ENCODE measurements at regions not wholly inside any gene's neighbourhood (a gene's known extent, or its start where the extent isn't known, plus 50 kb on each side); places are given as distances from the start of the nearest gene placed in this dataset.

DNA sequence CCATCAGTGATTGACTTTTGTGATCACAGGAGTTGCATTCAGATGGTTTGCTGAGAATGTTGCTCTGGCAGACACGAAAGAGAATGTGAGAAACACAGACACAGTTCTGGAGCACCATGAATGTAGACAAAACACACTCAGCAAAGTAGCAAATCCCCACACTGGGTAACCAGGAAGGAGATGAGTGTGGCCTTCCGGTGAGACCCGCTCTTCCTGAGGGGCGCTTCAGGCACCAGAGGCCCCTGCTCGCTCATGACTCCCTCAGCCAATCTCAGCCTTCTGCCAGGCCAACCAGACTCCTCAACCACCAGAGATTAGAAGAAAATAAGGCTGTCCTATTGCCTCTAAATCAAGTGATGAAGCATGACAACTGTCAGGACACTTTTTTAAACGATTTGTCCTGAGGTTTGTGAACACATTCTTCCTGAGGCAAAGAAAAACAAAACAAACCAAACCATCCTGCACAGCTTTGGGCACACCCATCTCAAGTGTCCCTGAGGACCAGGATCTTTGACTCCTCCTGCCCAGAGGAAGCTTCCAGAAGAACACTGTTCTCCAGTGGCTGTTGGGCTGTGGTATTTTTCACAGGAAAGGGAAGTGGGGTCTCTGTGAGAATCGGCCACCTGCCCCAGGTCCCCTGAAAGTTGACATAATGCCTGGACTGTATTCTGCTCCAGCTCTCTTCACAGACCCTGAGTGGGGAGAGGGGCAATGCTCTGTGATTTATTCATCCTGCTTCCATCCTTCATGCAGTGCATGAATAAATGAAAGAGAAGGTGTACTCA lies 152.8 kb downstream of the BCL11A start:
- no peak for DNase-seq

DNA sequence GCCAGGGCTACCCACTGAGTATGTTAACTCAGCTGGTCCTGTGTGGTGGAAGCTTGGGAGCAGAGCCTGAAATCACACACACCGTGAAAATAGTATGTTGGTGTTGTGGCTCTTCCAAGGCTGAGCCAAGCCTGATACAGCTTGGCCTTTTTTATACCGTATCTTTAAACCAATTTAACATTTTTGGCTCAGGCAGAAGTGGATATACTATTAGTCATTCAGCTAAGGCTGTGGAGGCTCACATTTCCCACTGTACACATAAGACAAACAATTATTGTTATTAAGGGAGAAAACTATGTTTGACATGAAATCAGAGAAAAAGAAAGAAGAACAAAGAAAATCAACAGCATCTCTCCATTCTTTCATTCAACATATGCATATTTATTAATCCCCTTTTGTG lies 159.0 kb downstream of the BCL11A start:
- DNase-seq, result no peak

DNA sequence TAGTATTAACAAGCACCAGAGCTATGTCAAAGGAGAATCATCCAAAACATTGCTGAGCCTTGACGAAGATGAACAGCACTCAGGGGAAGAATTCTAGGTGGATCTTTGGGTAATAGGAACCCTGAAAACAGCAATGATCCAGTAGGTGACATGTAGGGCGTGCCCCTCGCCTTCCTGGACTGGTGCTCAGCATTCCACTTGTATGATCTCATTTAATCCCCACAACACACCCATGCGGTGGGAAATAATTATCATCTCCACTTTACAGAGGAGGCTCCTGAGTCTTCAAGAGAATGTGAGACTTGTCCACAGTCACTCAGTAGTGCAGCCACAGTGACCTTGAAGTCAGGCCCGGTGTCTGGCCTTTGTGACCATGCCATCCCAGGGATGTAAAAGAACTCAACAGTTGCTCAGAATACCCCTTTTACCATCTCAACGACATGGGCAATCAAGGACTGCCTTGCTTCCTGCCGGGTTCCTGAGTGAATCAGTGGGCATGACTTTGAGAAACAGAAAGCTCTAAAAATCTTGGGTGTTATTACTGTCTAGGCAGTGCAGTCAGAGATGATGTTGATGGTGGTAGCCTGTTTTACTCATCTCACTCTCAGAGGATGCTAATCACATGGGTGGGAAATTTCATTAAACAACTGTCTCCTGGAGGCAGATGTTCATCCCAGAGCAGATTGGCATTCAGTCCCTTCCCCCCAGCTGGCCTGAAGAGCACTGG lies 161.6 kb downstream of the BCL11A start:
- no peak for DNase-seq

DNA sequence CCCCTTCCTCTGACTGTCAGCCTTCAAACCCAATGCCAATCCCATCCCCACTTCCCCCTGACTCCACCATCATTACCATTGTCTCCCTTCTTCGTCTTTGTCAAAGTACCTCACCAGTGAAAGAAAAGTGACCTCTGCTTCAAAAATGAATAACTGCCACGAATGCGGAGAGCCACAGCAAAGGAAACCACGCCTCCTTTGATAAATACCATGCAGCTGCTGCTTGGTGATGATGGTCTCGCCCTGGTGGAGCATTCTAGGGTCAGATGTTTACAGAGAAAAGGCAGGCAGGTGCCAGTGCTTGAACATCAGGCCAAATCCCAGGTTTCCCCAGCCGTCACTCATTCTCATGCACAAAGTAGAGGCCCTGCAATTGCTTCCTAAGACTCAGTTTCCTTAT lies 162.2 kb downstream of the BCL11A start:
- DNase-seq, result no peak

DNA sequence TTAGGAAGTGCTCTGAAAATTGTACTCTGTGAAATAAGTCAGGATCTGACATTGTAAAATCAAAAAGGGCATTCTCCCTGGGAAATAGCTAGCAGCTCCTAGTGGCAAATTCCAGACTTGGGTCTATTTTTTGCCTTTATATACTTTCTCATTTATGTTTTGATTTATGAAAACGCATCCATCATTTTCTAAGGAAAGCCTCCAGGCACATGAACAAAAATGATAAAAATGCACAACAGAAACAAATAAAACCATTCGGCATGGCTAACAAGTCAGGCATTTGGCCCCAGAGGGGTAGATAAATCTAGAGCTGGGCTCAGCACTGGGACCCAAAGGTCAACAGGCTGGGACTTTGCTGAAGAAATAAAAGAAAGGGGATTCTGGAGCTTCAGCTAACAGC lies 167.0 kb downstream of the BCL11A start:
- no peak for DNase-seq

DNA sequence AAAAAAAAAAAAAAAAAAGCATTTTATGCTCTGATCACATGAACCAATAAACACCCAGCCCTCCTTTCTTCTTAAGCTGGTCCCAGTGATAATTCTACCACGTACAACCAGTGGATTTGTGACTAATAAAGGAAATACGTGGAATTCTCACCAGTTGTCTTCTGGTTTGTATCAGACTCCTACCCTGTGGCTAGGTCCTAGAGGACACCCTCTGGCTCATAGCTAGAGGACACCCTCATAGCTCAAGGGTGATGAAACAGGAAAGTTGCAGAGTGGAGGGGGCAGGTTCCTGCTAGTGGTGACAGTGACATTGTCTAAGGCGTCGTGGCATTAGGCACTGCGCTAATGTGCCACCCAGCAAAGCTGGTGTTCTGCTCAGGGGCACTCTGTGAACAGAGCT lies 167.8 kb downstream of the BCL11A start:
- DNase-seq, result no peak

DNA sequence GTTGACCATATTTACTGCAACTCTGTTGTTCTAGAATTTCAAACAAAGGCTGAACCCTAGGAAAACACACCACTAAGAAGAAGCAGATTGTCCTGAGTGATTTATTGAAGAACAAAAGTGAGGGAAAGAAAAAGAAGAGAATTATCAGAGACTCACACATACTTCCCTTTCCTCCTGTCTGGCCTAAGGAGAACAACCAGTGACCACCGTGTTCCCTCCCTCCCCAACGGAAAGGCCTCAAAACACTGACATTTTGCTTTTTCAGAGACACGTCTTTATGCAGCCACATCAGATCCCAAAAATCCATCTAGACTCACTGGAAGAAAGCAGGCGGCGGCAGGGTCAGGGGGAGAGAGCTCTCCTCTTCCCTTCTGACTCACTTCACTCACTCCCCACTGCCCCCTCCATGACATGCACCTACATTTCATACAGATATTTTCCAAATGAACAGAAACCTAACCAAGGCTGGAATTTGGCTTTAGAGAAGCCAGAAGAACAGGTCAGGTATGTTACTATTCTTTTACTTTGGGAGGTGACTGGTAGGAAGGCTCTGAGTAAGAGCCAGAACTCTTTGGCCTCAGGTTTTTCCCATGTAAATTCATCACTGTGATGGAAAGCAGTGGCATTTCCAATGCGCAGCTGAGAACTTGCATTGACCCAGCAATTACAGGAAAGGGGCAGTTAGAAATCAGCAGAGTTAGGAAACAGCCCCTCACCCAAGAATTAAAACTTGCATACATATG lies 169.9 kb downstream of the BCL11A start:
- no peak for DNase-seq

DNA sequence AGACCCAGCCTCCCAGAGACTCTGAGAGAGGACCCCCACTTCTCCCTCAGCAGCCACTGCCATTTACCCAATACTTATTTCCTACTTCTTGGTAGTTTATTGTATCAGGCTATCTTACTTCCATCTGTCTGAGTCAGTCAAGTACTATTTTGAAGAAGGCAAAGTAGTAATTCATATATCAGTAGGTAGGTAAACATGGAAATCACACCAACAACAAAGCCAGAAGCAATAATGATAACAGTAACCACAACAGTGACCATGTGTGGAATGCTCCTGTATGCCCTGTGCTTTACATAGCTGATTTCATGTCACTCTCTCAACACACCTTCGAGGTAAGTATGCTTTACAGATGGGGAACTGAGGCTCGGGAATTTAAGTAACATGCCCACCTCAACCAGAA lies 173.0 kb downstream of the BCL11A start:
- DNase-seq, result no peak

DNA sequence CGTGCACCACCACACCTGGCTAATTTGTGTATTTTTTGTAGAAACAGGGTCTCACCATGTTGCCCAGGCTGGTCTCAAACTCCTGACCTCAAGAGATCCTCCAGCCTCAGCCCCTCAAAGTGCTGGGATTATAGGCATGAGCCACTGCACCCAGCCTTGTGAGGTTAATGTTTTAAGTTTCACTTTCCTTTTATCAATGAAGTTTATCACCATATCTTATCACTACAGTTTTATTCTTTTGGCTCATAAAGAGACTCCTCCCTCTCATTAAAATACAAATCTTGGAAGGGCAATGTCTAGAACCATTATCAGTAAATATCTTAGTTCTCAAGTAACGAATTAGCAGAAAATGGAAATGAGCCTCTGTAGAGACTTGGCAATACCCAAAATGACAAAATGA lies 173.8 kb downstream of the BCL11A start:
- no peak for DNase-seq

DNA sequence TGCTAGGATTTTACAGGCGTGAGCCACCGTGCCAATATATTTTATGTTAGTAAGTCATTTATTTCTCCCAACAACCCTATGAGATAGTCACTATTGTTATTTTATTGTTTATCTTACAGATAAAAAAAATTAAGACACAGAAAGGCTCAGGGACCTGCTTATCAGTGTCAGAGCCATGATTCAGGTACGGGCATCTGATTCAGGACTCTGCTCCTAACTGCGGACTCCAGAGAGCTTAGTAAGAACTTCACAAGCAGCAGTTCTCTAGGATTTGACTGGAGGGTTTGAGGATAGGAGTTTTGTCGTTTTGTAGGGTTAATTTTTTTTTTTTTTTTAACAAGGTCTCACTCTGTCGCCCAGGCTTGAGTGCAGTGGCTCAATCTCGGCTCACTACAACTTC lies 174.2 kb downstream of the BCL11A start:
- DNase-seq, result no peak

DNA sequence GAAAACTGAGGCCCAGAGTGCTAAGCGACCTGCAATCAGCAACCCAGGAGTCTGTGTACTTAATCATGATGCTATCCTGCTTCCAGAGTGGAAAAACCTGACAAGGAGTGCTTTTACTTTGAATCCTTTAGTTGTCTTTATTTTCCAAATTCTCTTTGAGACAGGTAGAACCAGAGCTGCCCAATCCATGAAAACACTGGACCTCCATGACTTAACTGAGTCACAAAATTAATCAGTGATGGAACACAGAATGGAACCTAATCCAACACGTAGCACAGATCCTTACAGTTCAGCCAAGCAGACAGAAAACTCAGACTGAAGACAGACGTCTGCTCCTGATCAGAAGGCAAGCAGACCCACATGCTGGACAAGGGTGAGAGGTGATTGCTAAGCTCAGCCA lies 175.6 kb downstream of the BCL11A start:
- no peak for DNase-seq

DNA sequence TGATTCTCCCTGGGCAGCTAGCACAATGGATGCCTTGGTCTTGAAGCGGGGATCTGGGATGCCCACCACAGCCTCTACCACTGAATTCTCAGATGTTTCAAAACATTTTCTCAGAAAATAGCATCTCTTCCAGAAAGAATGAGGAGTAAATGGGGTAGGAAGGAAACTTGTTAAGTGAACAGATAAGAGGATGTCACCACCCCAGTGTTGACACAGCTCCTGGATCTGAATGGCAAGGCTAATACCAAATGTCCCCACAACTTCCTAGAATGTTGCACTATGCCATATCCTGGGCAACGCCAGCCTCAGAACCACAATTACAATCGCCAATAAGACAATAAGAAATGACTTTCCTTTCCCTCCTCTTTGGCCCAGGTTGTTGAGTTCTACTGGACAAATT lies 177.2 kb downstream of the BCL11A start:
- no peak for DNase-seq

DNA sequence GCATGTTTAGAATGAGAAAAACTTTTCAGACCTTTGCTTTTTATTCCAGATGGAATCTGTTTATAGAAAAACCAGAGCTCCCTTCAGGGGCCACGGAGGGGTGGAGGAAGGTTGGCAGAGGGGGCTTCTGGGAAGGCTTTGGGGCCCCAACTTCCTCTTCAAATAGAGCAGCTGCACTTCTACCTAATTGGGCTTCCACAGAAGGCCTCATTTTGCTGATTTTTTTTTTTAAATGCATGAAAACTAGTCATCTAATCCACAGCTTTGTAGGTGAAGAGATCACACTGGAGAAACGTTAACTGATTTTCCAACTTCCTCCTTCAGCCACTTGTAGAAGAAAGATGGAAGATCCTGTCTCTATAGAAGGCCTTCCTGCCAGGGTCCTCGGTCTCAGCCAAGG lies 181.8 kb downstream of the BCL11A start:
- DNase-seq, result no peak

DNA sequence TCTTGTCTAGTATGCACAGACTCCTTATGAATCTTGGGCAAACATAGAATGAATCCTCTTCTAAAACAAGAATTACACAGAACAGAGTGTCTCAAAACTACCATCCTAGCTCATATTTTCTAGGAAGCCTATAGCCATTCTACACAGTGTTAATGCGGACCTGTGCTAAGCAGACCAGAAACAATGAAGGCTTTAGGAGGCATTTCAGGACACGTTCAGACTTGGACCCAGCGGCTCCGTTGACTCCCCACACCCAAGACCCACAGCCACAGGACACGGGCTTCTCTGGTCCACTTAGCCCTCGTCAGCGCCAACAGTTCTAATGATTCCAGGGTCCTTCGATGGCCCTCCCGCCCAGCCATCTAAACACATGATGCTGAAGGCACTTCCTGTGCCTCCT lies 182.2 kb downstream of the BCL11A start:
- no peak for DNase-seq

DNA sequence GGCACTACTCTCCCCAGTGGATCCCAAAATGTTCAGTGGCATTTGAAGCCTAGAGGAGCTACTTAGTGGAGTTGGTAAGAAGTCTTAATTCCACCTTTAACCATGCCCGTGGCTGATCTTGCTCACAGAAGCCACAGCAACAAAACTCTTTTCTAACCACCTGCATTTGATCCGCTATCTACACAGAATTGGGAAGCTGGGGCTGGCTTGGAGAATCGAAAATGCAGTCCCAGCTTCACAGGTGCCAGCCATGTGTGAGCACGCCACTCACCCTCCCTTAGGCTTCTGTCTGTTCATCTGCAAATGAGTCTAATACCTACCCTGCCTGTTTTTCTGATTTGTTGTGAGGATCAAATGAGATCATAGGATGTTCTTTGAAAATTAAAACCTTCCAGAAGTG lies 182.6 kb downstream of the BCL11A start:
- no peak for DNase-seq

DNA sequence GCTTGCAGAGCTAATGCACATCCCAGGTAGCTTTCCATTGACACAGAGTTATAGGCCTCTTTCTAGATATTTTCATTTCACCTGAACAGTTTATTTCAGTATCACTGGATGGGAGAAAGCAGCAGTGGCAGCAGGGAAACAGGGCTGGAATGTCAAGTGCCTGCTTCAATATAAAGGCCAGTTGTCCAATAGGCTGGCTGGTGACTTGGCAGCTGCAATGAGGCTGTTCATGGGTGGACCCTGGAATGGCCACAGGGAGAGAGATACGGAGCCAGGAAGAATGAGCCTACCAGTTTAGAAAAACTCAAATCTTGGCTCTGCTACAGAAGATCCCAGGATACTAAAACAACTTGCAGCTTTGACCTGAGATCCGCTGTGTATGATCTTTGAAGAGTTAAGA lies 185.0 kb downstream of the BCL11A start:
- DNase-seq, result no peak

DNA sequence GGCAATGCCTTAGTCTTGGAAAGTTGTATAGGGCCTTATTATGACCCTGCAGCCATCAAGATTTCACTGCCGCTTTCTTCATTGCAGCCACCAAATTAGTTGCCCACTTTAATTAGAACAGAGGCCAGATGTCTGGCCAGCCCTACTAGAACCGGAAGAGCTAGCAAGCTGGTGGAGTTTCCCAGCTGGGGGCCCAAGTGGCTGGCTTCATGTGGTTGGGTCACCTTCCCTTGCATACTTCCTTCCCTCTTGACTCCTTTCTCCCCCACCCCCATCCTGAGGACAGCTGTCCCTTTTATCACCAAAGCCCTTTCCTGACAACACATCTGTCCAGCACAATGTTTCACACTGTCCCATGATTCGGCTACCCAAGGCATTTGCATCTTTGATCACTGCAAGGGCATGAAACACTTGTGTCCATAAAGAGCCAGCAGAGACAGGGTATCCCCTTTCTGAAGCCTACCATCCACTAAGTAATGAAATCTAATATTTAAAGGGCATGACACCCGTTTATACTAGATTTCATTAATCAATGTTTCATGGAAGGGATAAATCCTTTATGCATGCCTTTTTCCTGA lies 187.2 kb downstream of the BCL11A start:
- DNase-seq, result no peak

DNA sequence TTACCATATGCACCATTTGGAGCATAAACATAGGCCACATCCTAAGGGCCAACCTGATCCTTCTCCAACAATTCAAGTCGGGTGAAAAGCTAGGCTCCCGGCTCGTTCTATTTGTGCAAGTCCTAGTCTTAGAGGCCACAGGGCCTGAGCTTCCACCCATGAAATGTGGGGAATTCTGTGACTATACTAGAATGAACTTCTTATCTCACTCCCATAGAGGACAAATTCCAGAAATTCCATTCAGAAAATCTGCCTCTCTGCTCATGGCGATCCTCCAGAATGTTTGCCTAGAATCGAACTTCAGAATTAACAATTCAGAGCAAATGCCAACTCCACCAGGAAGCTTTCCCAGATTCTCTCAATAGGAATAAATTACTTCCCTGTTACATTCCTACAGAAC lies 187.9 kb downstream of the BCL11A start:
- no peak for DNase-seq

DNA sequence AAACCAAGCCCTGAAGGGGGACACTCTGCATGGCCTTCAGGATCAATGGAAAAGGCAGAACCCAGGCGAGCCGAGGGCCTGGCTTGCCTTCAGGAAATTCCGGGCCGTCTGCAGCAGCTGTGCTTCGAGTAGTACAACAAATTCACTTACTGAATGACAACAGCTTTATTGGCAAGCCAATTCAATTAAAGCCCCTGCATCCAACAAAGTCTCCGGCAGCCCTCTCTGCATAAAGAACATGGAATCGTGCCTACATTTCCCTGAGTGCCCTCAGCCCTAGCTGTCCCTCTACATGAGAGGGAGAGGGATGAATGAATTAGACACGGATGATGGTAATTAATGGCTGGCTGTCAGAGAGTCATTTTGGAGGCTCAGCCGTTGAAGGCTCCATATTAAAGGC lies 189.0 kb downstream of the BCL11A start:
- DNase-seq, result no peak

DNA sequence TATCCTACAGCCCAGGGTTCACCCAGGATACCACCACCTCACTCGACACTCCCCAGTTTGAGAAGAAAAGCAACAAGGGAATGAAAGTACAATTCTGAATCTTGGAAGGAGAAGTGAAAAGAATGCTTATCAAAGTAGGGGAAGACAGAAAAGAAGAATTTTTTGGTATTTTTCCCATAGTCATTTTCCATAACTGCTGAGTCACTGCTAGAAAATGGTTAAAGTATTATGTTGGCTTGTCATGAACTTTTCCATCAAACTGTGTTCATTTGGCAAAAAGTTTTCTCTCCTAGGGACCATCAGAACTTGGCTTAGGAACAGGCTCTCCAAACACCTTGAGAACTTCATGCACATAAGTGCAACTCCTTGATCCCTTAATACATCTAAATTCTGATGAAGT lies 192.0 kb downstream of the BCL11A start:
- DNase-seq, result no peak

DNA sequence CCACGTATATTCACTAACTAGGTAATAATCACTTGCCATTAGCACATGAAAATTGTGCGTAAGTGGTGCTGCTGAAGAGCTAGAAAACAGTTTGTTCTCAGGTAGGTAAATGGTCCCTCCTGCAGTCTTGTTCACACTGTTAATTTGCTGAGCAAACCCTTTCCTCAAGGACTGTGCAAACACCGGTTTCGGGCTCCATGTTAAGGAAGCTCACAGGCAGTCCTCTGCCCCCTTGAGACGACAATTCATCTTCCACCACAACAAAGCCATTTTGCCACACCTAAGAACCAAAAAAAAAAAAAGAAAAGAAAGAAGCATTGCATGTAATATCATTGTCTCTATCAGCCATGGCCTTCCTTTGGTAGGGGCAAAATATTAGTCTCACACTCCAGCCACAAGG lies 193.9 kb downstream of the BCL11A start:
- no peak for DNase-seq

DNA sequence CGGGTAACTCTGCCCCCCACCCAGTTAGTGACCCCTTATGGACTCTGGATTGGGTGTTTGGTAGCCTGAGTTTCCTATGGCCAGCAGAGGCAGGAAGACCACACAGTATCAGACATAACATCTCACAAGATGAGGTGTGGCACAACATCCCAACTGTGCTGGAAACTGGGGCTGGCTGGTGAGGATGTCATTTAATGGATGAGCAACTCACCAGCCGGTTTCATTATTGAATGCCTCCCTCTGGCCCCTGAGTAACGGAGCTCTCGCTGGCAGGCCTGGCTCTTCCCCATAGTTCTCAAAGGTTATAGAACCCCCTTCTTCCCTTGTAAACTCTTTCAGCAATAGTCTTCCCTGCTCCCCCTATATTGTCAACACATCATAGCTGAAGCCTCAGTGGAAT lies 195.0 kb downstream of the BCL11A start:
- no peak for DNase-seq

DNA sequence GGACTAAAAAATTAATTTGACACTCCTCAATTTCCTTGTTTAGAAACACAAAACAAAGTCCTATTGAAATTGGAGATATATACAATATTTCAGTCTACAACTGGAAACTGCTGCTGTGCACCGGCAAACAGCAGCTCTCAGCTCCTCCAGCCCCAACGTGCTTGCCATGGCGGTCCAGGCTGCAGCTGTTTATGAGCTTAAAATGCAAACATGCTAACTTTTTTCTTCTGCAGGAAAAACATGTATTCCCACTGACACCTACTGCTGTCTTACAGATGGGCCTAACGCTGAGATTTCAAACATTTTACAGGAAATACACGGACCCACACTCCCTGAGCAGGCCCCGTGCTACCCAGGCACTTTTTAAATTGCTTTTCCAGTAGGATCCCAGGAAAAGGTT lies 195.5 kb downstream of the BCL11A start:
- DNase-seq, result no peak

DNA sequence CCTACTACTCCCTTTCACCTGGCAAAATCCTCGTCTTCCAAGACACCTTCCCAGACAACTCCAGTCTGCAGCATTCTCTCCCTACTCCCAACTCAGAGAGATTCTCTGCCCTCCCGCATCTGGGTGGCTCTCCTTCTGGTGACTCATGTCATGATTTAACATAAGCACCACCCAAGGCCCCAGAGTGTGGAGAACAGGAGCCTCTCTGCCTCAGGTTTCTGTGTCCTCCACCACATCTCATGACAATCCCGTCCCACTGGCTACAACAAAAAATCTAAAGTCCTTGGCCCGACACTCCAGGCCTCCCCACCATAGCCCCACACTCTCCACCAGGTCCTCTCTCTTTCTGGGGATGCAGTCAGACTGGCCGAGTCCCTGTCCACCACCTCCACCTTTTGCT lies 197.1 kb downstream of the BCL11A start:
- DNase-seq, result no peak
